ENCODE measurements at regions not wholly inside any gene's neighbourhood (a gene's known extent, or its start where the extent isn't known, plus 50 kb on each side); places are given as distances from the start of the nearest gene placed in this dataset.

DNA sequence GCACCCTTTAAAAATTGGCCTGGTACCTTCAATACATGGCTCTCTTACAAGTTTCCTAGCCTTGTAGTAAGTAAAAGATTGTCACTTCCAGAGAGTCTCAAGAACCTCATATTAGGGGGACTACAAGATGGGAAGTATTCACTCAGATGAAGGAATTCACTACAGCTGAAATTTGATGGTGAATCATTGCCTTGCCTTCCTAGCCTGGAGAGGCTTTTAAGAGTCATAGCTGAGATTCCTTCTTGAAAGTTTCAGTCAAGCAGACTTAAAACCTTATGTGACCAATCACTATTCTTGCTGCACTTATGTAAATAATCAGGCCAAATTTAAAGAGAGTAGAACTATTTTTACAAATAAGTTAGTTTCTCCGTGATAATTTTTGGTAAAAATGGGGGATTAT lies 451.6 kb downstream of the TRHDE start:
- H3K4me1 ChIP-seq, result no peaks in the 10 kb centered on the region
- H3K36me3 ChIP-seq (ENCODE audit: low read depth, missing control alignments), result no peaks in the 10 kb centered on the region
- no peak for TF ChIP-seq POLR2A (IDR thresholded peaks at IDR 0.05)
- TF ChIP-seq, protein P1, sequence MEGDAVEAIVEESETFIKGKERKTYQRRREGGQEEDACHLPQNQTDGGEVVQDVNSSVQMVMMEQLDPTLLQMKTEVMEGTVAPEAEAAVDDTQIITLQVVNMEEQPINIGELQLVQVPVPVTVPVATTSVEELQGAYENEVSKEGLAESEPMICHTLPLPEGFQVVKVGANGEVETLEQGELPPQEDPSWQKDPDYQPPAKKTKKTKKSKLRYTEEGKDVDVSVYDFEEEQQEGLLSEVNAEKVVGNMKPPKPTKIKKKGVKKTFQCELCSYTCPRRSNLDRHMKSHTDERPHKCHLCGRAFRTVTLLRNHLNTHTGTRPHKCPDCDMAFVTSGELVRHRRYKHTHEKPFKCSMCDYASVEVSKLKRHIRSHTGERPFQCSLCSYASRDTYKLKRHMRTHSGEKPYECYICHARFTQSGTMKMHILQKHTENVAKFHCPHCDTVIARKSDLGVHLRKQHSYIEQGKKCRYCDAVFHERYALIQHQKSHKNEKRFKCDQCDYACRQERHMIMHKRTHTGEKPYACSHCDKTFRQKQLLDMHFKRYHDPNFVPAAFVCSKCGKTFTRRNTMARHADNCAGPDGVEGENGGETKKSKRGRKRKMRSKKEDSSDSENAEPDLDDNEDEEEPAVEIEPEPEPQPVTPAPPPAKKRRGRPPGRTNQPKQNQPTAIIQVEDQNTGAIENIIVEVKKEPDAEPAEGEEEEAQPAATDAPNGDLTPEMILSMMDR (IDR thresholded peaks at IDR 0.05), result no peak
- H3K27ac ChIP-seq, result no peak overlapping the region
- no peak for DNase-seq
- no peaks in the 10 kb centered on the region for H3K27me3 ChIP-seq
- no peak overlapping the region for H3K4me3 ChIP-seq
- 64 to 89% methylated on average over 1 of the region's 1 CpG for WGBS, 2 donors
- H3K9me3 ChIP-seq, result no peaks in the 10 kb centered on the region
- intact Hi-C loops (cut with DNase I; ENCODE audit: low total_unique reads), result no loop called here

DNA sequence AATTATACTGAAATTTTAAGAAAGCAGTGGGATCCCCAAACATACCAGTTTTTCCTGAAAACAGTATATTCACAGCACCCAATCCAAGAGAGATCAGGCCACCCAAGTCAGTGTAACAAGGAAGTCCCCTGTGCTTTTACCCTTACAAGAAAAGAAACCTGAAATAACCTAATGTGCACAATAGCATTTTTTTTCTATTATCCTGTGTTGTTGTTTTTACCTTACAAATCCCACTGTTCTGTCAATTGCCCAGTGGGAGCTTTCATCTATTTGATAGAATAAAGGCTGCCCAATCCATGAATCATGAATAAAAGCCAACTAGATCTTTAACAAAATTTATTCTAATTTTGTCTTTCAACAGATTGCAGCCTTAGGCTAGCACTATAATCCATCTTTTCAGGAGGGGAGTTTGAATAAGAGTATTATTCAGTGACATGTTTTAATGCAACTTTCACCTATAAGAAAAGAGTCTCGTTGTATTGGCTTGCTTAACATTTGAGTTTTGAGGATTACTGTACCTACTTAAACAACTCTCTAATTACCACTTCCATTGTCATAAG lies 457.4 kb downstream of the TRHDE start:
- H3K9me3 ChIP-seq, result no peaks in the 10 kb centered on the region
- no peak overlapping the region for H3K4me3 ChIP-seq
- no peaks in the 10 kb centered on the region for H3K27me3 ChIP-seq
- WGBS, 2 donors, result 85 to 92% methylated on average over 1 of the region's 1 CpG
- intact Hi-C loops (cut with DNase I; ENCODE audit: low total_unique reads), result no loop called here
- no peaks in the 10 kb centered on the region for H3K36me3 ChIP-seq (ENCODE audit: low read depth, missing control alignments)
- no peak for DNase-seq
- no peaks in the 10 kb centered on the region for H3K4me1 ChIP-seq
- no peak overlapping the region for H3K27ac ChIP-seq
- no peak for TF ChIP-seq POLR2A (IDR thresholded peaks at IDR 0.05)
- TF ChIP-seq, protein P1 (IDR thresholded peaks at IDR 0.05), result no peak

DNA sequence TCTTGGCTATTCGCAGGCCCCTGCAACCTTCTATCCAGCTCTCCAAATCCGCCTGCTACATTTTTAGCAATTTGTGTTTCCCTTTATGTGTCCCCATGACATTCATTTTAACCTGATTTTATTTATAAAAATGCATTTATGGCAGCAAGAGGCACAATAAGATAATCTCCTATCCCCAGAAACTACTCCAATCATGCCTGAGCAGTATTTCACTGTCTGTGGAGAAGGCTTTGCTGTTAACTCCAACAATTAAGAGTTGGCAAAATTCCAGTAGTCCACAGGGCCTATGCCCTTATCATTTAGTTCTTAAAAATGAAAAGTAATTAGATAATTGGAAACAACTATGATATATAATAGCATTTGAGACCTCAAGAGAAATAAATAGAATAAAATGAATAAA lies 462.4 kb downstream of the TRHDE start:
- Histone ChIP-seq H3K4me1 (no peaks in the 10 kb centered on the region), H3K4me3 (no peak overlapping the region), H3K27ac (no peak overlapping the region), H3K27me3 (no peaks in the 10 kb centered on the region), H3K36me3 (ENCODE audit: low read depth, missing control alignments) (no peaks in the 10 kb centered on the region), H3K9me3 (no peaks in the 10 kb centered on the region)
- intact Hi-C loops (cut with DNase I; ENCODE audit: low total_unique reads), result no loop called here
- no peak for TF ChIP-seq POLR2A (IDR thresholded peaks at IDR 0.05)
- TF ChIP-seq, protein P1 (IDR thresholded peaks at IDR 0.05), result no peak
- no peak for DNase-seq
- WGBS, 2 donors, result 76 to 80% methylated on average over 2 of the region's 2 CpGs

DNA sequence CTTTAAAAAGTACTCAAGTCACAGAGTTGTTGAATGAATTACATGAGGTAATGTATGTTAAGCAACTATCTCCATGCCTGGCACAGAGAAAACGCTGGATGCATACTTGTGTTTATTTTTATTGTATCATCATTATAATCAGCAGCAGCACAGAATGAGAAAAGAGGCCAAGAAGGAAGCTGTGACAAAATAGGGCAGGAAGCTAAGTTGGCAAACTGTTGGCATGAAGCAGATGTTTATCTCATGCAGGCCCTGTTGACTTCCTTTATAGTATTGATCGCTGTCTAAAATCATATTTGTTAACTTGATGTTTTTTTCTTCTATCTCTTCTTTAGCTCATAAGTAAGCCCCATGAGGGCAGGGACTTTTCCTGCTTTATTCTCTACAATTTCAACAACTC lies 466.6 kb downstream of the TRHDE start:
- Histone ChIP-seq H3K9me3 (no peaks in the 10 kb centered on the region), H3K27me3 (no peaks in the 10 kb centered on the region), H3K36me3 (ENCODE audit: low read depth, missing control alignments) (no peaks in the 10 kb centered on the region), H3K4me1 (no peaks in the 10 kb centered on the region), H3K27ac (no peak overlapping the region), H3K4me3 (no peak overlapping the region)
- intact Hi-C loops (cut with DNase I; ENCODE audit: low total_unique reads), result no loop called here
- no peak for TF ChIP-seq POLR2A (IDR thresholded peaks at IDR 0.05)
- TF ChIP-seq, protein P1 (IDR thresholded peaks at IDR 0.05), result no peak
- no peak for DNase-seq
- 66 to 77% methylated on average over 2 of the region's 2 CpGs for WGBS, 2 donors

DNA sequence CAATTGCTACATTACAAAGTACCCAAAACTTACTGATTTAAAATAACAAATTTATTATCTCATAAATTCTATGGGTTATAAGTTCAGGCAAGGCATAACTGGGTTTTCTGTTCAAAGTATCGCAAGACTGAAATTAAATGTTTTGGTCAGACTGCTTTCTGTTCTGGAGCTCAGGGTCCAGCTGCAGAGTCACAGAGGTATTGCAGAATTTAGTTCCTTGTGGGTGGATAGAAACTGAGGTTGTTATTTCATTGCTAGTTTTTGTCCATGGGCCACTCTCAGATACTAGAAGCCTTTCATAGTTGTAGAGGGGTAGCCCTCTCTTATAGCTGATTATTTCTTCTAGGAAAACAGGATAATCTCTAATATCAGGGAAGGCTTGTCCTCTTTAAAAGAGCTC lies 467.9 kb downstream of the TRHDE start:
- Histone ChIP-seq H3K27ac (no peak overlapping the region), H3K4me3 (no peak overlapping the region), H3K36me3 (ENCODE audit: low read depth, missing control alignments) (no peaks in the 10 kb centered on the region), H3K9me3 (no peaks in the 10 kb centered on the region), H3K27me3 (no peaks in the 10 kb centered on the region), H3K4me1 (no peaks in the 10 kb centered on the region)
- 91 to 92% methylated on average over 1 of the region's 1 CpG for WGBS, 2 donors
- TF ChIP-seq, protein P1 (IDR thresholded peaks at IDR 0.05), result no peak
- no peak for TF ChIP-seq POLR2A (IDR thresholded peaks at IDR 0.05)
- no peak for DNase-seq
- intact Hi-C loops (cut with DNase I; ENCODE audit: low total_unique reads), result no loop called here

Measured in testis (tissue), 2 donors.